ENCODE measurements at regions not wholly inside any gene's neighbourhood (a gene's known extent, or its start where the extent isn't known, plus 50 kb on each side); places are given as distances from the start of the nearest gene placed in this dataset.

GRCh38 chr3:63202529-63202928, 75.6 kb upstream of the SYNPR start:
- TF ChIP-seq, protein P1, sequence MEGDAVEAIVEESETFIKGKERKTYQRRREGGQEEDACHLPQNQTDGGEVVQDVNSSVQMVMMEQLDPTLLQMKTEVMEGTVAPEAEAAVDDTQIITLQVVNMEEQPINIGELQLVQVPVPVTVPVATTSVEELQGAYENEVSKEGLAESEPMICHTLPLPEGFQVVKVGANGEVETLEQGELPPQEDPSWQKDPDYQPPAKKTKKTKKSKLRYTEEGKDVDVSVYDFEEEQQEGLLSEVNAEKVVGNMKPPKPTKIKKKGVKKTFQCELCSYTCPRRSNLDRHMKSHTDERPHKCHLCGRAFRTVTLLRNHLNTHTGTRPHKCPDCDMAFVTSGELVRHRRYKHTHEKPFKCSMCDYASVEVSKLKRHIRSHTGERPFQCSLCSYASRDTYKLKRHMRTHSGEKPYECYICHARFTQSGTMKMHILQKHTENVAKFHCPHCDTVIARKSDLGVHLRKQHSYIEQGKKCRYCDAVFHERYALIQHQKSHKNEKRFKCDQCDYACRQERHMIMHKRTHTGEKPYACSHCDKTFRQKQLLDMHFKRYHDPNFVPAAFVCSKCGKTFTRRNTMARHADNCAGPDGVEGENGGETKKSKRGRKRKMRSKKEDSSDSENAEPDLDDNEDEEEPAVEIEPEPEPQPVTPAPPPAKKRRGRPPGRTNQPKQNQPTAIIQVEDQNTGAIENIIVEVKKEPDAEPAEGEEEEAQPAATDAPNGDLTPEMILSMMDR (IDR thresholded peaks at IDR 0.05), result no peak
- no peak overlapping the region for H3K4me3 ChIP-seq
- H3K27ac ChIP-seq, result no peak overlapping the region
- DNase-seq (no peak), ATAC-seq (no peak)
- no peaks in the 10 kb centered on the region for H3K36me3 ChIP-seq
- no peaks in the 10 kb centered on the region for H3K4me1 ChIP-seq
- H3K27me3 ChIP-seq, result no peaks in the 10 kb centered on the region
- H3K9me3 ChIP-seq, result no peaks in the 10 kb centered on the region
- intact Hi-C loops (cut with DNase I), result no loop called here

- Histone ChIP-seq H3K27ac (no peak overlapping the region), H3K4me1 (no peaks in the 10 kb centered on the region), H3K36me3 (no peaks in the 10 kb centered on the region), H3K27me3 (no peaks in the 10 kb centered on the region), H3K9me3 (no peaks in the 10 kb centered on the region), H3K4me3 (no peak overlapping the region)
- TF ChIP-seq, protein P1 (IDR thresholded peaks at IDR 0.05), result no peak
- DNase-seq (no peak), ATAC-seq (no peak)
- intact Hi-C loops (cut with DNase I), result no loop called here
Observed at GRCh38 chr3:63207066-63207590, 71.0 kb upstream of the SYNPR start.

- Histone ChIP-seq H3K36me3 (no peaks in the 10 kb centered on the region), H3K9me3 (no peaks in the 10 kb centered on the region), H3K27ac (no peak overlapping the region), H3K4me1 (no peaks in the 10 kb centered on the region), H3K4me3 (no peak overlapping the region), H3K27me3 (no peaks in the 10 kb centered on the region)
- no peak for DNase-seq
- TF ChIP-seq, protein P1 (IDR thresholded peaks at IDR 0.05), result no peak
- ATAC-seq, result no peak
- intact Hi-C loops (cut with DNase I), result no loop called here
Observed at GRCh38 chr3:63228087-63228486, 50.0 kb upstream of the SYNPR start.
